ENCODE measurements at regions not wholly inside any gene's neighbourhood (a gene's known extent, or its start where the extent isn't known, plus 50 kb on each side); places are given as distances from the start of the nearest gene placed in this dataset.
A peak's percentile ranks its signal among the peaks of the same experiment; 100 is the strongest.
"Not testable (repeated sequence)": the region's sequence is repeated elsewhere in the genome, so short reads cannot be mapped to it uniquely, and the experiment has no call there.

GRCh38 chr10:45198486-45199204 lies 116.8 kb downstream of the OR13A1 start:
- no peak for DNase-seq

DNA sequence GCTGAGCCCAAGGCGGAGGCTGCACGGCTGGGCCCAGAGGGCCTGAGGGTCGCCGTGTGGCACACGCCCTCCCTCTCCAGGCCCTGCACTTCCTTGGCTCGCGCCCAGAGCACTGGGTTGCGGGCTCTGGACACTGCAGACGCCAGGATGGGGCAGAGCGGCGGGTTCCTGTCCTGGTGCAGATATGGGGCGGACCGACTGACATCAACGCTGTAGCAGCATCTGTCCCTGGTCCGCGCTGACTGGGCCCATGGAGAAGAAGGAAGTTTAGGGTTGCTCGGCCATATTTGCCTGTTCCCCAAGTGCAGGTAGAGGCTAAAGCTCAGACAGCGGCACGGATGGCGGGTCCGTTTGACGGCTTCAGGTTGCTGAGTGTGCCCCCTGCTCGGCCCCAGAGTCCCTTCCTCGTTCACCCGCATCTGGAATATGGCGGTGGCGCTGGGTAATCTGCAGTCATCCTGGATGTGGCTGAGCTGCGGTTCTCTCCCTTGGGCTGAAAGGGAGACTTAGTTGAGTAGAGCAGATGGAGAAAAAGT lies 116.1 kb downstream of the OR13A1 start:
- no peak for DNase-seq

DNA sequence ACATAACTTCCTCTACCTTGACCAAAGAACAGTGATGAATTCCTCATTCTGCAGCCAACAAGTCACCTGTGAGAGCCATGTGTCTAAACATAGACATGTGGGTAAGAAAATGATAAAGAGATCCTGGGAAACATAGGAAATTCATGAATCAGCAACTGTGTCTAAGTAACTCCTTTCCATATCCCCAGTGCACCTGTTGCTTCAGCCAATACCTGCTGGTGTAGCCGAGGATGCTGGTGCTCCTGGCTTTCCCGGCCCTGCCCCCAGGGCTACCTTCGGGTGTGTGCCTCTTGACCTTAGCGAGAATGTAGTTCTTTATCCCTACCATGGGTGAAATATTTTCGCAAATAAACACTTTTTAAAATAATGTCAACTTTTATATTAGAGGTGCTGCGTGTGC lies 114.1 kb downstream of the OR13A1 start:
- DNase-seq: no peak

DNA sequence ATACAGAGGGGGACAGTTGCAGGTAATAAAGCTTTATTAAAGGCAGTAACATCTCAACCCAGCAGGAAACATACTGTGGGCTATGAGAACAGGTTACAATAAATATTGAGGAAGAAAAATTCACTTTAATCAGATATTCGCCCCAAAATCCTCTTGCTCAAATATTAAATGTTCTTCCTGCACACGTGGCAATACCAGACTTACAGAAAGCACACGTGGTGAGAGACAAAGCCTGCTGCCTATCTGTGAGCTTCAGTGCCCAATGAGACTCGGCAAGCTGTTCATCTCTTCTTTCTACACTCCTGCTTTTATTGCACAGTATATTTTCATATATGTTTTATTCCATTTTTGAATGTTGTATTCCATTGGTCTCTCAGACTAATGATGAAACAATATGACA lies 113.2 kb downstream of the OR13A1 start:
- no peak for DNase-seq

DNA sequence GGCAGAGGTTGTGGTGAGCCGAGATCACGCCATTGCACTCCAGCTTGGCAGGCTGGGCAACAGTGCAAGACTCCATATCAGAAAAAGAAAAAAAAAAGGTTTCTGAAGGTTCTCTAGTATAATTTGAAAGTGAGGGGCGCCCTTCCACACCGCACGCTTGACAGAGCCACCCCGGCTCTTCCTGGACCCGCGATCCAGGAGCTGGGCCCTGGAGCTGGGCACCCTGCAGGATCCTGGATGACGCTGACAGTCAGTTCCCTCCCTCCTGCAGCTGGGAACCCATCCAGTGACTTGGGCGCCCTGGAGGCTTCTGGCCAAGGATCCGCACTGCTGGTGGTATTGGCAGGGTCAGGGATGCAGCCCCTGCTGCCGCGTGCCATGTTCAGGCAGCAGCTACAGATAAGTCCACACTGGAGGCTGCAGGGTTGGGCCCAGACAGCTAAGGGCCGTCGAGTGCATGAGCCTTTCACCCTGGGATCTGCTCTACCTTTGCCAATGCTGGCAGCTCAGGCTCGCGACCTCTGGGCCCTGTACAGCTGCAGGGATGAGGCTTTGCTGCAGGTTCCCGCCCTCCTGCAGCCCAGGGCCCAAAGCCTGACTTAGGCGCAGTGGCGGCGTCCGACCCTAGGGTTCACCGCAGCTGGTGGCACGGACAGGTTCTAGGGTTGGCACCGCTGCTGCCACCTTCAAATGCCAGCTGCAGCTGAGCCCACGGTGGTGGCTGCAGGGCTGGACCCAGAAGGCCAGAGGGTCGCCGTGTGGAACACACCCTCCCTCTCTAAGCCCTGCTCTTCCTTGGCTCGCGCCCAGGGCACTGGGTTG lies 110.2 kb downstream of the OR13A1 start:
- DNase-seq: no peak

GRCh38 chr10:45209888-45210287 lies 105.5 kb downstream of the OR13A1 start:
- DNase-seq: no peak

- no peak for DNase-seq
Observed at GRCh38 chr10:45211576-45211975, 103.8 kb downstream of the OR13A1 start.

- no peak for DNase-seq
Observed at GRCh38 chr10:45219416-45219815, 96.0 kb downstream of the OR13A1 start.

- no peak for DNase-seq
Observed at GRCh38 chr10:45220931-45221330, 94.5 kb downstream of the OR13A1 start.

DNA sequence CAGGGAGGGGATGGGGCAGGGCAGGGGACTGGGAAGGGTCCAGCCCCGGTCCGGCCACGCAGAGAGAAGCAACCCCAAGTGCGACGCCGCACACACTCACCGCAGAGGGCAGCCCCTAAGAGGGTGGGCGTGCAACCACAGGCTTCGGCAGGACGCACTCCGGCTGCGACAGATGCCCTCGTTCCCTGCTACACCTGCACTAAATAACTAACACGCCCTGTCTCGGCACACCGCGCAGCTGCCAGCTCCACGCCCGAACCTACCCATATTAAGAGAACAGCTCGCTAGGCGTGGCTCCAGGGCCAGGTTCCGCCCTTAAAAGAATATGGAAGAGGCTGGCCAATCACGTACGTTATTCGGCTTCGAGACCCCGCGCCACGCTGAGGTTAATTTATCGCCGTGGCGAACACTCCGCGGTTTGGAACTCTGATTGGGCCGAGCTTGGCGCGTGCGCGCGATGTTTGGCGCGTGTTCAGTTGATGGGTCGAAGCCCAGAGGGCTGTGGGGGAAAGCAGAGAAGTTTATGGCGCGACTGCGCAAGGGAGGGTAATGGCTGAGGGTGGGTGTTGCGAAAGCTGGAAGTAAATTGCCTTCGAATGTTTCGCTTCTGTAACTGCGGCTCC lies 91.1 kb downstream of the OR13A1 start:
- no peak for DNase-seq

- DNase-seq: no peak
Observed at GRCh38 chr10:45227042-45227441, 88.4 kb downstream of the OR13A1 start.

DNA sequence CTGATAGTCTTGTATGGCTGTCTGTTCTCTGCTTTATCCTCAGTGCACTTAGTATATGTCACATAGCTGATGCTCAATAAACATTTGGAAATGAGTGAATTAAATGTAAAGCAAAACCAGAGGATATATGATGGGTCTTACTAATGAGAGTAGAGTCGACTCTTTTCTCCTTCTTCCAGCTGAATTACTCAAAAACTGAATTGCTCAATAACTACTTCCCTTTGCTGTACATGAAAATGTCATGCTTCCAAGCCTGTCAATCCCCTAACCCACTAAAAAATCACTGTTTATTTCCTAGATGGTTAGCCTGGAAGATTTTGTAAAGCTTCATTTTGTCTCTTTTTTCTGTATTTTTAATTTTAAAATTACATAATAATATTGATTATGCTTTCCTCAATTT lies 88.0 kb downstream of the OR13A1 start:
- no peak for DNase-seq

DNA sequence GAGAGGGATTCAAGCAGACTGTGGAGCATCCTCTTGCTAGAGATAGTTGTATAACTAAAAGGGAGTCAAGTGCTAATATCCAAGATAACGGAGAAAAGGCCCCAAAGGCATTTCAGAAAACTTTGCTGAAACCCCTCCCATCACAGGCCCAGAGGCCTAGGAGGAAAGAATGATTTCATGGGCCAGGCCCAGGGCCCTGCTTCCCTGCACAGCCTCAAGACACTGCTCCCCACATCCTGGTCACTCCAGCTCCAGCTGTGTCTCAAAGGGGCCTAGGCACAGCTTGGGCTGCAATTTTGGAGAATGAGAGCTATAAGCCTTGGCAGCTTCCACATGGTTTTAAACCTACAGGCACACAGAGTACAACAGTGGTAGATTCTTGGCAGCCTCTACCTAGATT lies 85.6 kb downstream of the OR13A1 start:
- no peak for DNase-seq

DNA sequence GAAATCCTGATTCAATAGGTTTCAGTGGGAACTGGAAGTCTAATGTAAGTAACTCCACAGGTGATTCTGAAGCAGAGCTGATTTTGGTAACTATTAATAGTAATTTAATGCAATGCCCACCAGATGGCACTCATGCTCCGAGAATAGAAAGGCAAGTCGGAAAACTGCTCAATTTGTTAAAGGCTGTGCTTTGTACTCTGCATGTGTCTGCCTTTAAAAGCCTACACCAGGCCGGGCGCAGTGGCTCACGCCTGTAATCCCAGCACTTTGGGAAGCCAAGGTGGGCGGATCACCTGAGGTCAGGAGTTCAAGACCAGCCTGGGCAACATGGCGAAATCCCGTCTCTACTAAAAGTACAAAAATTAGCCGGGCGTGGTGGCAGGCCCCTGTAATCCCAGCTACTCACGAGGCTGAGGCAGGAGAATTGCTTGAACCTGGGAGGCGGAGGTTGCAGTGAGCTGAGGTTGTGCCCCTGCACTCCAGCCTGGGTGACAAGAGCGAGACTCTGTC lies 80.1 kb downstream of the OR13A1 start:
- DNase-seq: peak; percentile 62

GRCh38 chr10:45235798-45236220 lies 79.6 kb downstream of the OR13A1 start:
- DNase-seq: no peak

DNA sequence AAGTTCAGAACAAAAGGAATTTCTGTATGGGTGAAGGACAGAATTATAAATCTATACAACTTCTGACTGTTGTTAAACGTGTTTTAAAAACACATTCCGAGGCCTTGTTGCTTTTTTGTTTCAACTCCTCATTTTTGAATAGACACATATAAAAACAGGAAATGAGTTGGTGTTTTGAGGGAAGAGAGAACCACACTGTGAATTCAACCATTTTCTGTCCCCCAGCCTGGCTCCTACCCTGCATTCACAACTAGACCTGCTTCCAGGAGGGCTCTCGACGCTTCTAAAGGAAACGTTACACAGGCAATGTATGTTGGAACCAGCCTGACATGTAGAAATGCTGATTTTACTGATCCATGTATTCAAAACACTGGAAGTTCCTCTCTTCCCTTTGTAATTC lies 76.5 kb downstream of the OR13A1 start:
- no peak for DNase-seq

GRCh38 chr10:45239642-45240041 lies 75.8 kb downstream of the OR13A1 start:
- no peak for DNase-seq

- DNase-seq: no peak
Observed at GRCh38 chr10:45241865-45242520, 73.4 kb downstream of the OR13A1 start.

- no peak for DNase-seq
Observed at GRCh38 chr10:45243261-45243660, 72.1 kb downstream of the OR13A1 start.

GRCh38 chr10:45246522-45246921 lies 68.9 kb downstream of the OR13A1 start:
- no peak for DNase-seq

DNA sequence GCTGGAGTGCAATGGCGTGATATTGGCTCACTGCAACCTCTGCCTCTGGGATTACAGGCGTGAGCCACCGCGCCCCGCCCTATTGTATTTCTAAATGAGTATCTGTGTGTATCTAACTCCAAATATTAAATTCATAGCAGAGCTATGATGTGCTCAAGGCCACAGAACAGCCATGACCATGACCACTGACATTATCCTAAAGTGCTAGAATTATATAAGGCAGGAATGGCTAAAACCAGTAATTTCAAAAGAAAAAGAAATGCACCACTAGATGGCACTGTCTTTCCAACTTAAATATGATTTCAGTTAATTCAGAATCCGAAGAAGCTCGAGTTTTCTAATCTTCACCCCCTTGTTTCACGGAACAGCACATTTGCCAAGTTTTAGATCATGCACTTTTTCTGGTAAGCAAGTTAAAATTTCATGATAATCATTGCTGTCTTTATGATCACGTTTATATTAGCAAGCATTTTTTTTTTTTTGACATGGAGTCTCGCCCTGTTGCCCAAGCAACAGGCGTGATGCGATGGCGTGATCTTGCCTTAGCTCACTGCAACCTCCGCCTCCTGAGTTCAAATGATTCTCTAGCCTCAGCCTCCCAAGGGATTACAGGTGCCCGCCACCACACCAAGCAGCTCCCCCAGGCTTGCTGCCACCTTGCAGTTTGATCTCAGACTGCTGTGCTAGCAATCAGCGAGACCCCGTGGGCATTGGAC lies 65.3 kb downstream of the OR13A1 start:
- DNase-seq: no peak

- DNase-seq: not testable (repeated sequence)
Observed at GRCh38 chr10:45250694-45251075, 64.7 kb downstream of the OR13A1 start.
